ENCODE measurements at regions not wholly inside any gene's neighbourhood (a gene's known extent, or its start where the extent isn't known, plus 50 kb on each side); places are given as distances from the start of the nearest gene placed in this dataset.
A peak's percentile ranks its signal among the peaks of the same experiment; 100 is the strongest.

GRCh38 chr1:114342376-114342775 lies 168.6 kb downstream of the TRIM33 start:
- no peaks in the 10 kb centered on the region for H3K36me3 Mint-ChIP-seq (ENCODE audit: low read depth)
- H3K9me3 Mint-ChIP-seq, result peaks cover 22% of the 10 kb centered on the region
- Histone ChIP-seq H3K4me3 (ENCODE audit: low read length) (no peak overlapping the region), H3K4me1 (ENCODE audit: control insufficient read depth, insufficient read depth, low read length) (peaks cover 7% of the 10 kb centered on the region), H3K36me3 (ENCODE audit: control insufficient read depth, insufficient read depth, low read length) (no peaks in the 10 kb centered on the region), H3K9me3 (ENCODE audit: control insufficient read depth, low read length) (peaks cover 13% of the 10 kb centered on the region), H3K9ac (ENCODE audit: extremely low read depth, low read length, poor library complexity, severe bottlenecking) (no peak overlapping the region), H3K27me3 (ENCODE audit: control insufficient read depth, insufficient read depth, low read length, poor library complexity, severe bottlenecking) (peaks cover 18% of the 10 kb centered on the region), H3K27ac (ENCODE audit: low read depth, low read length) (no peak overlapping the region)
- no peak for TF ChIP-seq CTCF (conservative IDR thresholded peaks at IDR 0.05)
- no peak overlapping the region for H3K4me3 Mint-ChIP-seq
- no peak for DNase-seq
- H3K27ac Mint-ChIP-seq, result no peak overlapping the region
- H3K4me1 Mint-ChIP-seq, result peaks cover 38% of the 10 kb centered on the region
- 92 to 100% methylated on average over 1 to 3 of the region's 3 CpGs for WGBS, 2 experiments (ENCODE audit: insufficient coverage in 1 of 2, insufficient read length in 1 of 2)
- peaks cover 22% of the 10 kb centered on the region for H3K27me3 Mint-ChIP-seq (ENCODE audit: insufficient read depth)

GRCh38 chr1:114341856-114342255 lies 169.1 kb downstream of the TRIM33 start:
- 87 to 91% methylated on average over 5 to 6 of the region's 6 CpGs for WGBS, 2 experiments (ENCODE audit: insufficient coverage in 1 of 2, insufficient read length in 1 of 2)

GRCh38 chr1:114341299-114341698 lies 169.7 kb downstream of the TRIM33 start:
- Histone ChIP-seq H3K27me3 (ENCODE audit: control insufficient read depth, insufficient read depth, low read length, poor library complexity, severe bottlenecking) (peaks cover 11% of the 10 kb centered on the region), H3K27ac (ENCODE audit: low read depth, low read length) (no peak overlapping the region), H3K4me3 (ENCODE audit: low read length) (peak overlapping the region; percentile 26), H3K4me1 (ENCODE audit: control insufficient read depth, insufficient read depth, low read length) (peaks cover 7% of the 10 kb centered on the region), H3K36me3 (ENCODE audit: control insufficient read depth, insufficient read depth, low read length) (no peaks in the 10 kb centered on the region), H3K9ac (ENCODE audit: extremely low read depth, low read length, poor library complexity, severe bottlenecking) (no peak overlapping the region), H3K9me3 (ENCODE audit: control insufficient read depth, low read length) (peaks cover 13% of the 10 kb centered on the region)
- Mint-ChIP-seq H3K9me3 (peaks cover 22% of the 10 kb centered on the region), H3K4me1 (peaks cover 37% of the 10 kb centered on the region), H3K27me3 (ENCODE audit: insufficient read depth) (peaks cover 22% of the 10 kb centered on the region), H3K27ac (no peak overlapping the region), H3K4me3 (no peak overlapping the region), H3K36me3 (ENCODE audit: low read depth) (no peaks in the 10 kb centered on the region)
- 94% methylated on average over 2 to 3 of the region's 3 CpGs for WGBS, 2 experiments (ENCODE audit: insufficient coverage in 1 of 2, insufficient read length in 1 of 2)
- no peak for TF ChIP-seq CTCF (conservative IDR thresholded peaks at IDR 0.05)
- DNase-seq, result no peak

More at GRCh38 chr1:114341856-114342255, 169.1 kb downstream of the TRIM33 start:
- TF ChIP-seq CTCF (conservative IDR thresholded peaks at IDR 0.05), result no peak
- H3K27me3 ChIP-seq (ENCODE audit: control insufficient read depth, insufficient read depth, low read length, poor library complexity, severe bottlenecking), result peaks cover 13% of the 10 kb centered on the region
- DNase-seq, result no peak
- H3K9ac ChIP-seq (ENCODE audit: extremely low read depth, low read length, poor library complexity, severe bottlenecking), result no peak overlapping the region
- Mint-ChIP-seq H3K27me3 (ENCODE audit: insufficient read depth) (peaks cover 18% of the 10 kb centered on the region), H3K4me1 (peaks cover 38% of the 10 kb centered on the region), H3K4me3 (no peak overlapping the region), H3K27ac (no peak overlapping the region), H3K36me3 (ENCODE audit: low read depth) (no peaks in the 10 kb centered on the region), H3K9me3 (peaks cover 22% of the 10 kb centered on the region)
- peaks cover 13% of the 10 kb centered on the region for H3K9me3 ChIP-seq (ENCODE audit: control insufficient read depth, low read length)
- H3K27ac ChIP-seq (ENCODE audit: low read depth, low read length), result no peak overlapping the region
- peak overlapping the region; percentile 14 for H3K4me3 ChIP-seq (ENCODE audit: low read length)
- H3K4me1 ChIP-seq (ENCODE audit: control insufficient read depth, insufficient read depth, low read length), result peaks cover 7% of the 10 kb centered on the region
- no peaks in the 10 kb centered on the region for H3K36me3 ChIP-seq (ENCODE audit: control insufficient read depth, insufficient read depth, low read length)
